ENCODE measurements at regions not wholly inside any gene's neighbourhood (a gene's known extent, or its start where the extent isn't known, plus 50 kb on each side); places are given as distances from the start of the nearest gene placed in this dataset.

GRCh38 chr17:77495575-77495974 is 354.8 kb downstream of the SEC14L1 start:
- DNase-seq (ENCODE audit: low read depth in 1 of 2, low spot score in 1 of 2), result no peak

DNA sequence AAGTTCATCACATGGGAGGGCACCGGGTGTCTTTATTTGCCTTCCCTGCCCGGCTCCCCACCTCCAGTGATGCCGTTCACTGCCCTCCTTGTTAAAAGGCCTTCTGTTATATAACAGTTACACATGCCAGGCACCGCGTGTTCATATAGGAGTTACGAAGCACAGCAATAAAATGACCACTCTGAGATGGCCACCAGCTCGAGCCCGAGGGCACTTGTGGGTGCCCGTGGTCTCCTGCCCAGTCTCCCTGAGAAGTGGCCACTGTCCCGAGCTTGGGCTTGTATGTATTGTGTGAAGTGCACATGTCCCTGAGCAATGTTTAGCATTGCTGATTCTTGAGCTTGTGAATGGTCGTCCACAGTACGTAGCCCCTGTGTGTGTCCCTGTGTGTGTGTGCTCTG is 355.6 kb downstream of the SEC14L1 start:
- DNase-seq (ENCODE audit: low read depth in 1 of 2, low spot score in 1 of 2), result no peak

DNA sequence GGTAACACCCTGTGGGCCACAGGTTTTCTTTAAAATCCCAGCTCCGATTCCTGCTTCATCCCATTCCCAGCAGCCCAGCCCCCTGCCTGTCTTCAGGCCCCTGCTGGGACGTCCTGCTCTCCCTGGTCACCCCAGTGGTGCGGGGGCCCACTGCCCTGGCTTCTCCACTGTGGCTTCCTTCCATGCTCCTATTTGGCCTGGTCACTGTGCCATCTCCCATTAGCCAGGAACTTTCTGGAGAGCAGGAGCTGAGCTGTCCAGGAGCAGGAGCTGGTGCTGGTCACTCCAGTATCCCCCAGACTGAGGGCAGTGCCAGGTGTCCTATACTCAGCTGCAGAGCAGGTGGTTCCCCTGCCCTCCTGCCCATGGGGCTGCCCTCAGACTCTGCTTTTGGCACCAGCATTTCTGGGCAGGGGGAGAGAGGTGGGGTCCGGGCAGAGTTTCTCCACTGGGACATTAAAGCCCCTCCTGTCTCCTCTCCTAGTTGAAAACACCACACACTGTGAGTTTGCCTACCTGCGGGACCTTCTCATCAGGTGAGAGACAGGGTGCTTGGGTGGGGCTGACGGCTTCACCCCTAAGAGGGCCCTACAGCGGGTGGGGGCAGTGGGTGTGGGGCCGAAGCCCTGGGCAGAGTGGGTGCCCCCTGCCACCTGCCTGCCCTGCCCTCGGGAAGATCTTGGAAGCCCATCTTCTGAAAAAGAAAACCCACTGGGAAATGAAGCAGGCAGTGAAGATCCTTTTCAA is 356.2 kb downstream of the SEC14L1 start:
- DNase-seq (ENCODE audit: low read depth in 1 of 2, low spot score in 1 of 2), result no peak

DNA sequence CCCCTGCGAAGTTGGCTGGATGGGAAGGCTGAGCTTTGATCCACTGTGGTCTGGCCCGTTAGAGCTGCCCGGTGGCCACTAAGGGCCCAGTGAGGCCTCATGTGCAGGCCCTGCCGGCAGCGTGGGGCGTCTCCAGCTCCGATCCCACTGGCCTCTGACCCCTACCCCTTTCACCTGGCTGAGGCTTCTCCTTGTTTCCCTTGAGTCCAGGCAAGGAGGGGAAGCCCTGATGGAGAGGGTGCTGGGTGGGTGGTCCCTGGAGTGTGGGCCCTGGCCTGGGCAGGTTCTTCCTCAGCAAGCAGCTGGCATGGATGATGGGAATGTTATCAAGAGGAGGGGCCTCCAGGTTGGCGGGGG is 356.8 kb downstream of the SEC14L1 start:
- DNase-seq (ENCODE audit: low read depth in 1 of 2, low spot score in 1 of 2), result no peak

DNA sequence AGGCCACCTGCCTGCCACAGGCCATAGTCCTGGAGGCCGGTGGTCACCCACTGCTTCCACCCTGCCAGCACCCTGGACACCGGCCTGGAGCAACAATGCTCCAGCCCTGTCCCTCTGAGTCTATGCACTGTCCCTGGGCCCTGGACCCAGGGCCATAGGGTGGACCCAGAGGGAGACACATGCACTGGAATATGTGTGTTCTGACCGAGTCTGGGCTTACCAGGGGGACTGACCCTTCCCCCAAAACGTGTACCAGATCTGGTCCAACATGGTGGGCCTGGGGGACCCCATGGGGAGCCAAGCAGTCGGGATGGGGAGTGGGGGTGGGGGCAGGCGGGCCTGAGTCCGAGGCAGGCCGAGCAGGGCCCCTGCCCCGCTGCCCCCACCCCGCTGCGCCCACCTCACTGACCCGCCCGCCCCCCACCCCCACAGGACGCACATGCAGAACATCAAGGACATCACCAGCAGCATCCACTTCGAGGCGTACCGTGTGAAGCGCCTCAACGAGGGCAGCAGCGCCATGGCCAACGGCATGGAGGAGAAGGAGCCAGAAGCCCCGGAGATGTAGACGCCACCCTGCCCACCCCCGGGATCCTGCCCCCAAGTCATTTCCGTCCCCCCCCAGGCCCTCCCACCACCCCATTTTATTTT is 357.4 kb downstream of the SEC14L1 start:
- no peak for DNase-seq (ENCODE audit: low read depth in 1 of 2, low spot score in 1 of 2)

DNA sequence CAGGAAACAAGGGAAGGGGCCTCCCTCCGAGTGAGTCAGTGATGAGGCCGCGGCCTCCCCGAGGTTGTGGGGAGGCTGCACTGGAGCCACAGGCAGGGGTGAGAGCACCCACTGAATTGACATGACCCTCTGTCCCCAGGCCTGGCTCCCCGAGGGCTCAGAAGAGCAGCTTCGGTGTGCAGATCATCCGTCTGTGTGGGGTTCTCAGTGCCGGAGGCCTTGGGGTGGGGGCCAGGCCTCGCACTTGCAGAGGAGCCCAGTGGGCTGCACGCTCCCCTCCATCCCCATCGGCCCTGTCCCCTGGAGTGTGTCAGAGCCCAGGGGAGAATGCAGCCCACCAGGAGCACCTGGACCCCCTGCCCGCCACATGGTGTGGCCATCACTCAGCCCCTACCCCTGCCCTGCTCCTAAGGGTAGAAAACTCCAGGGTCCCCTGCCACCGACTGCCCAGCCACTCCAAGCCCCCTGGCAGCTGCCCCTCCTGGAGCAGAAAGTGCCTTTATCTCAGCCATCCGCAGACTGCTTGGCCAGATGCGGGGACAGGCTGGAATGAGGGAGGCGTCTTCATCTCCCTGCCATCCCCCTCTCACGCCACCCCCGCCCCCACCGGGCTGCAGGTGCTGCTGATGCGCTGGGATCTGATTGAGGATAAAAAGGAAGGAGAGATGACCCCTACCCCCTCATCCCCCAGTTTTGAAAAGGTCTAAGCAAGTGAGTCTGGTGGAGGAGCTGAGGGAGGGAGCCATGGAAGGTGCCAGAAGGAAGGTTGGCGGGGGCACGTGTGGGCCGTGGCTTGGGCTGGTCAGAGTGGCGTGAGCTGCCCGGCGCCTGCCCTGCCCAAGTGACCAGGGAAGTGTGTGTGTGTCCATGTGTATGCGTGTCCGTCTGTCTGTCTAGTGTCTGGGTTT is 358.3 kb downstream of the SEC14L1 start:
- DNase-seq (ENCODE audit: low read depth in 1 of 2, low spot score in 1 of 2), result no peak

GRCh38 chr17:77499699-77500435 is 359.1 kb downstream of the SEC14L1 start:
- no peak for DNase-seq (ENCODE audit: low read depth in 1 of 2, low spot score in 1 of 2)

DNA sequence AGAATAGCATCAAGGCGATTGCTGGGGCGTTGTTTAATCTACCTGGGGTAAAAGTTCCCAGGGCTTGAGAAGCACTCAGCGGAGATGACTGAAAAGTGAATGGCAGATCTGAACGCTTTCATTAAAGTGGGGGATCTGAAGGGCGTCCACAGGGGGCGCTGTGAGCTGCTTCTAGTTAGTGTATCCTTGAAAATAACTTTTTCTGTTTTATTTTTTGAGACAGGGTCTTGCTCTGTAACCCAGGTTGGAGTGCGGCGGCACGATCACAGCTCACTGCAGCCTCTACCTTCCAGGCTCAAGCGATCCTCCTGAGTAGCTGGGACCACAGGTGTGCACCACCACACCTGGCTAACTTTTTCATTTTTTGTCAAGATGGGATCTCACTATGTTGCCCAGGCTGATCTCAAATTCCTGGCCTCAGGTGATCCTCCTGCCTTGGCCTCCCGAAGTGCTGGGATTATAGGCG is 360.4 kb downstream of the SEC14L1 start:
- peak in 1 of 2 donors; percentile 25 for DNase-seq (ENCODE audit: low read depth in 1 of 2, low spot score in 1 of 2)

DNA sequence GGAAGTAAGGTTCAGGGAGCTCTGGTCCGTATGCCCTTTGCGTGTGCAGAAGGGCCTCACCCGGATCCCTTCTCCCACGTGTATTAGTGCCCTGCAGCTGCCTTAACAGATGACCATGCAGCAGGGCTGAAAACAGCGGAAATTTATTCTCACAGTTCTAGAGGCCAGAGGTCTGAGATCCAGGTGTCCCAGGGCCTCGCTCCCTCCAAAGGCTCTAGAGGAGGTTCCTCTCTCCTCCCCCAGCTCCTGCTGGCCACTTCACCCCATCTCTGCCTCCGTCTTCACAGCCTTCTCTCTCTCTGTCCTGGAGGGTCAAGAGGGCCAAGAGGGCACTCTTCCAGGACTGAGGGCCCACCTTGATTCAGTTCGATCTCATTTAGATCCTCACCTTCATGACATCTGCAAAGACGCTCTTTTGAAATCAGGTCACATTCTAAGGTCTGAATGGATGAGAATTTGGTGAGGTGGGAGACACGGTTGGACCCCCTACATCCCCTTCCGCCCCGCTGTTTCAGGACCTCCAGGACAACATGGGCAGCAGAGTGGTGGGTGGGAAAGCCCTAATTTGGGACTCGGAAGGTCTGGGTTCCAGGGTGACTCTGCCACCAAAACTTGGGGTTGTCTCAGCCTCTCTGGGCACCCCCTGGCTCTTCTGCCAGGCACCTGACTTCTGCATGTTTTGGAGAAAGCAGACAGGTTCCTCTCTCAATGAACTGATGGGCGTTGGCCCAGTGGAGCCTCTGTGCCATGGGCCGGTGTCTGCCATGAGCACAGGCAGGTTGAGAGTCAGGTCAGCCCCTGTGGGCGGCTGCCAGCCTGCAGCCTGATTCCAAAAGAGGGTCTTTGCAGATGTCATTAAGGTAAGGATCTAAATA is 361.2 kb downstream of the SEC14L1 start:
- DNase-seq (ENCODE audit: low read depth in 1 of 2, low spot score in 1 of 2), result no peak

DNA sequence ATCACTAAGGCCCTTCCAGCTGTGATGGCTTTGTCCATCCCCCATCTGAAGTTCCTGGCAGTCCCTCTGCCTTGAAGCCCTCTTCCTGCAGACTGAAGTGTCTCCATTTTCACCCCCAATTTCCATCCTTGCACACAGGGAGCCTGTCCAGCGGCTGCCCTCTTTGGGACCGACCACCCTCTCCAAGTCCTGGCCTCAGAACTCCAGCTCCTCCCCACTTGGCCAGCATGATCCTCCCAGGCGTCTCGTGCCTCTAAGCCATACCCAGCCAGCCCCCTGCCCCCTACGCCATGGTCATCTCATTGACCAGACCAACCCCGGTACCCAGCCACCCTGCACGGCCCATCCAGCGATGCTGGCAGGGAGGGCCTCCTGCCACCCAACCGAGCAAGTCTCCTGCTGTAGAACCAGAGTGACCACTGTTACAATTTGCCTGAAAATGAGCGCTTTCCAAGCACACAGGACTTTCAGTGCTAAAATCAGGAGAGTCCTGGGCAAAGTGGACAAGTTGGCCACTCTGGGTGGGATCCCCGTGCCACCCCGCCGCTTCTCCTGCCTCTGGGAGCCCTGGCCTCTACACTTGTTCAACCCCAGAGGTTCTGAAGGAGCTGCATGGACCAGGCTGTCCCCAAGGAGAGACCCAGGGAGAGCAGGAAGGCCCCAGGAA is 362.0 kb downstream of the SEC14L1 start:
- DNase-seq (ENCODE audit: low read depth in 1 of 2, low spot score in 1 of 2), result no peak

- no peak for DNase-seq (ENCODE audit: low read depth in 1 of 2, low spot score in 1 of 2)
Measured at GRCh38 chr17:77503293-77503655, 362.5 kb downstream of the SEC14L1 start.

DNA sequence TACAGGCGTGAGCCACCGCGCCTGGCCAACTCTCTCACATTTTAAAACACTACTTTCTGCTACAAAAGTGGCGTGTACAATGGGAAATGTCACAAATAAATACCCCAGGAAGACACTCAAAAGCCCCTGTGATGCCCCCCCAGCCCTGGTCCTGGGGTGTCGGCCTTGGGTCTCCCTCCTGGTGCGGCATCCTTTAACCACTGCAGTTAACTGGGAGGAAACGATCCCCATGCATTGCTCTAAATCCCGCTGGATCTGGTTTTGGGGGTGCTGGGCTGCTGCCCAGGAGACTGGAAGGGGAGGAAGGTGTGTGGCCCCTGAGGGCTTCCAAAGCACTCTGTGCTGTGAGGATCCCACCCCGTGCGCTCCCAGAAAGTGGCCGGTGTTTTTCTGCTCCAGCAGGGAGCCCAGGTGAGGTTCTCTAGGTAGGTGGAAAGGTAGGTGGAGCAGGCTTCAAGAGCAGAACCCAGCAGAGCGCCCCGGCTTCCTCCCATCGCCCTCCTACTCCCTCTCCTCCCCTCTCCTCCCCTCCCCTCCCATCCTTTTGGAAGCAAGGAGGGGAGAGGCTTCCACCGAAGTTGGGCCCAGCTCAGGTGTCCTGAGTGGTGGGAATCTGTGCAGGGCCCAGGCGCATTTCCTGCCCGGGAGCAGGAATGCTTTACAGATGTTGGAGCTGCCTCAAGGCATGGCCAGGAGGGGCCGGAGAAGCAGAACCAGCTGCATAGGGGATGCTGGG is 363.3 kb downstream of the SEC14L1 start:
- no peak for DNase-seq (ENCODE audit: low read depth in 1 of 2, low spot score in 1 of 2)

DNA sequence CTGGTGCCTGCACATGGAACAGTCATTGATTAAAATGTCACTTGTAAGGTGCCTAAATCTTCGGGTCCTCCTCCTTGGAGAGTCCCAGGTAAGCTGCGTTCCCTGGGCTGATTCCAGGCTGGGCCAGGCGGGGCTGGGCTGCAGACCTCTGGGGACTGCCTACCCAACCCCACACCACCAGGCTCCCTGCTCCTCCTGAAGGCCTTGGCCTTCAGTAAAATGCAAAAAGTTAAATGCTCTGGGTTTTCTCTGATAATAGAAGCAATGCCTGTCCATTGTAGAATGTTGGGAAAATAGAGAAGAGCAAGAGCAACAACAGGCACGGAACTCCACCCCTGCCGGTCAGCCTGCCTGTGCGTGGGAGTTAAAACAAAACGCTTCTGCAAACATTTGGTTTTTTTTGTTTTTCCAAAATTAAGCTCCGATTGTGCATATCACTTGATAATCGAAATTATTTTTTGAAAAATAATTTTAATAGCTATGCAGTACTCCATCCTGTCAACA is 363.9 kb downstream of the SEC14L1 start:
- no peak for DNase-seq (ENCODE audit: low read depth in 1 of 2, low spot score in 1 of 2)

- no peak for DNase-seq (ENCODE audit: low read depth in 1 of 2, low spot score in 1 of 2)
Measured at GRCh38 chr17:77505181-77505639, 364.4 kb downstream of the SEC14L1 start.

- DNase-seq (ENCODE audit: low read depth in 1 of 2, low spot score in 1 of 2), result no peak
Measured at GRCh38 chr17:77506371-77506991, 365.7 kb downstream of the SEC14L1 start.

- no peak for DNase-seq (ENCODE audit: low read depth in 1 of 2, low spot score in 1 of 2)
Measured at GRCh38 chr17:77507111-77507885, 366.5 kb downstream of the SEC14L1 start.

- DNase-seq (ENCODE audit: low read depth in 1 of 2, low spot score in 1 of 2), result no peak
Measured at GRCh38 chr17:77508047-77508715, 367.4 kb downstream of the SEC14L1 start.
